WTC11 (cell line): ENCODE measurements at regions not wholly inside any gene's neighbourhood (a gene's known extent, or its start where the extent isn't known, plus 50 kb on each side); places are given as distances from the start of the nearest gene placed in this dataset.

Experiments used
- CTCF ChIP-seq: fragments of 200-600 bp; IDR thresholded peaks from 2 replicates; pipeline ENCODE4 v1.8.0; 2022; ENCODE audit warnings: antibody characterized with exemption
- E2F4 ChIP-seq: sonication (generic); formaldehyde crosslinking; IDR thresholded peaks from 2 replicates; pipeline ENCODE4 v1.8.1; 2022; ENCODE audit warnings: low read depth, mild to moderate bottlenecking, moderate library complexity, missing genetic modification reagents, borderline replicate concordance
- E2F5 ChIP-seq: sonication (generic); formaldehyde crosslinking; IDR thresholded peaks from 2 replicates; pipeline ENCODE4 v1.8.1; 2022; ENCODE audit warnings: mild to moderate bottlenecking, moderate library complexity, missing genetic modification reagents
- ELF4 ChIP-seq: sonication (generic); formaldehyde crosslinking; IDR thresholded peaks from 2 replicates; pipeline ENCODE4 v1.8.1; 2022; ENCODE audit warnings: low read depth, mild to moderate bottlenecking, moderate library complexity, missing genetic modification reagents
- TEAD4 ChIP-seq: sonication (generic); formaldehyde crosslinking; IDR thresholded peaks from 2 replicates; pipeline ENCODE4 v1.8.0; 2022; ENCODE audit warnings: mild to moderate bottlenecking, missing genetic modification reagents
- USF1 ChIP-seq: sonication (generic); formaldehyde crosslinking; IDR thresholded peaks from 2 replicates; pipeline ENCODE4 v1.8.0; 2022; ENCODE audit warnings: mild to moderate bottlenecking, missing genetic modification reagents
- USF2 ChIP-seq: sonication (generic); formaldehyde crosslinking; IDR thresholded peaks from 2 replicates; pipeline ENCODE4 v1.8.1; 2023; ENCODE audit warnings: mild to moderate bottlenecking, missing genetic modification reagents, moderate library complexity
- ZNF121 ChIP-seq: sonication (generic); formaldehyde crosslinking; IDR thresholded peaks from 2 replicates; pipeline ENCODE4 v1.8.0; 2023; ENCODE audit warnings: missing genetic modification reagents
- ZNF263 ChIP-seq: sonication (generic); formaldehyde crosslinking; IDR thresholded peaks from 2 replicates; pipeline ENCODE4 v1.8.1; 2022; ENCODE audit warnings: low read depth, mild to moderate bottlenecking, moderate library complexity, missing genetic modification reagents

- TF ChIP-seq CTCF = no peak
- TF ChIP-seq ZNF263 (CRISPR knock-in tag) = no peak
- no peak for TF ChIP-seq TEAD4 (CRISPR knock-in tag)
- no peak for TF ChIP-seq ELF4 (CRISPR knock-in tag)
- no peak for TF ChIP-seq USF2 (CRISPR knock-in tag)
- TF ChIP-seq ZNF121 (CRISPR knock-in tag) = no peak
- TF ChIP-seq E2F4 = no peak
- TF ChIP-seq E2F5 (CRISPR knock-in tag) = no peak
- TF ChIP-seq USF1 (CRISPR knock-in tag) = no peak
Observed at GRCh38 chr22:48275412-48275811, 1513.0 kb downstream of the TBC1D22A start.
